CD4-positive, CD25-positive, alpha-beta regulatory T cell (primary cell): ENCODE measurements at regions not wholly inside any gene's neighbourhood (a gene's known extent, or its start where the extent isn't known, plus 50 kb on each side); places are given as distances from the start of the nearest gene placed in this dataset.

Experiments
- ATAC-seq, 2 donors: fragments of 150-1000 bp; cut with Tn5 transposase; one replicate each; pipeline ENCODE4 v1.10.0; 2021; ENCODE audit warnings: low read depth in 2 of 2, moderate number of reproducible peaks in 2 of 2, moderate library complexity in 1 of 2
- DNase-seq, 3 donors: peaks; one replicate each; pipeline versions ENCODE4 v3.0.0 to v3.0.0-alpha.2; 2012 to 2022; ENCODE audit warnings: mixed read lengths in 1 of 3
- H3K27ac ChIP-seq: one replicate; pipeline ENCODE4 v1.7.0; 2013; ENCODE audit warnings: mild to moderate bottlenecking, low read length; ENCODE audit not compliant: insufficient read depth, poor library complexity, severe bottlenecking
- H3K27me3 ChIP-seq: one replicate; pipeline ENCODE4 v1.7.0; 2013; ENCODE audit warnings: low read length; ENCODE audit not compliant: control insufficient read depth, insufficient read depth
- H3K36me3 ChIP-seq: one replicate; pipeline ENCODE4 v1.7.0; 2013; ENCODE audit warnings: mild to moderate bottlenecking, low read length, moderate library complexity; ENCODE audit not compliant: control insufficient read depth, insufficient read depth
- H3K4me1 ChIP-seq: 2 replicates; pipeline ENCODE4 v1.7.0; 2013; ENCODE audit warnings: mild to moderate bottlenecking, low read length; ENCODE audit not compliant: insufficient read depth, control insufficient read depth, poor library complexity, severe bottlenecking
- H3K4me3 ChIP-seq: one replicate; pipeline ENCODE4 v1.7.0; 2013; ENCODE audit warnings: low read depth, mild to moderate bottlenecking, low read length, moderate library complexity
- H3K9me3 ChIP-seq, 2 experiments: 1 replicate in 1 of 2; 2 replicates in 1 of 2; pipeline ENCODE4 v1.7.0; 2013; ENCODE audit warnings: low read length in 2 of 2, mild to moderate bottlenecking in 1 of 2, moderate library complexity in 1 of 2; ENCODE audit not compliant: control insufficient read depth in 2 of 2
- H3K27ac Mint-ChIP-seq, 3 donors: one replicate each; pipeline ENCODE4 v1.8.0; 2020 to 2022; ENCODE audit warnings: mild to moderate bottlenecking in 3 of 3, mixed read lengths in 3 of 3, moderate library complexity in 2 of 3
- H3K27me3 Mint-ChIP-seq: one replicate; pipeline ENCODE4 v1.8.0; 2022; ENCODE audit warnings: mild to moderate bottlenecking, mixed read lengths
- H3K36me3 Mint-ChIP-seq: one replicate; pipeline ENCODE4 v1.8.0; 2020; ENCODE audit warnings: mixed read lengths
- H3K4me1 Mint-ChIP-seq, 4 donors: one replicate each; pipeline ENCODE4 v1.8.0; 2020 to 2022; ENCODE audit warnings: mixed read lengths in 4 of 4, mild to moderate bottlenecking in 1 of 4
- H3K4me3 Mint-ChIP-seq, 4 donors: one replicate each; pipeline ENCODE4 v1.8.0; 2020 to 2022; ENCODE audit warnings: mild to moderate bottlenecking in 4 of 4, mixed read lengths in 4 of 4, moderate library complexity in 3 of 4
- H3K9me3 Mint-ChIP-seq, 7 donors: one replicate each; pipeline ENCODE4 v1.8.0; 2020 to 2022; ENCODE audit warnings: mixed read lengths in 7 of 7, mild to moderate bottlenecking in 3 of 7, moderate library complexity in 2 of 7

DNA sequence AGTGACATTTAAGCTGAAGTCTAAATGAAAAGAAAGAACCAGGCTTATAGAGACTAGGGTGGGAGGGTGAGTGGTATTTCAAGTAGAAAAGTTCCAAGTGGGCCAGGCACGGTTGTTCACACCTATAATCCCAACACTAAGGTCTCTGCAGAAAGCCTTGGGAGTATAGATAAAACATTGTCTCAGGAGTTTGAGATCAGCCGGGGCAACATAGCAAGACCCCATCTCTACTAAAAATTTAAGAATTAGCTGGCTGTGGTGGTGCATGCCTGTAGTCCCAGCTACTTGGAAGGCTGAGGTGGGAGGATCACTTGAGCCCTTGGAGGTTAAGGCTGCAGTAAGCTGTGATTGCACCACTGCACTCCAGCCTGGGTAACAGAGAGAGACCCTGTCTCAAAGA is 143.4 kb upstream of the PKDCC start:
- H3K4me1 ChIP-seq = no peaks in the 10 kb centered on the region
- H3K36me3 ChIP-seq = no peaks in the 10 kb centered on the region
- H3K4me3 ChIP-seq = no peak overlapping the region
- H3K9me3 Mint-ChIP-seq = peaks cover 0 to 3% (median 0%) of the 10 kb centered on the region in 7 donors
- no peak overlapping the region for H3K4me3 Mint-ChIP-seq
- peaks cover 6% of the 10 kb centered on the region for H3K27me3 ChIP-seq
- no peak overlapping the region for H3K27ac ChIP-seq
- H3K27me3 Mint-ChIP-seq = peaks cover 21% of the 10 kb centered on the region
- no peak for DNase-seq
- H3K4me1 Mint-ChIP-seq = no peaks in the 10 kb centered on the region
- ATAC-seq = no peak
- no peaks in the 10 kb centered on the region for H3K36me3 Mint-ChIP-seq
- H3K9me3 ChIP-seq = no peaks in the 10 kb centered on the region
- no peak overlapping the region for H3K27ac Mint-ChIP-seq

DNA sequence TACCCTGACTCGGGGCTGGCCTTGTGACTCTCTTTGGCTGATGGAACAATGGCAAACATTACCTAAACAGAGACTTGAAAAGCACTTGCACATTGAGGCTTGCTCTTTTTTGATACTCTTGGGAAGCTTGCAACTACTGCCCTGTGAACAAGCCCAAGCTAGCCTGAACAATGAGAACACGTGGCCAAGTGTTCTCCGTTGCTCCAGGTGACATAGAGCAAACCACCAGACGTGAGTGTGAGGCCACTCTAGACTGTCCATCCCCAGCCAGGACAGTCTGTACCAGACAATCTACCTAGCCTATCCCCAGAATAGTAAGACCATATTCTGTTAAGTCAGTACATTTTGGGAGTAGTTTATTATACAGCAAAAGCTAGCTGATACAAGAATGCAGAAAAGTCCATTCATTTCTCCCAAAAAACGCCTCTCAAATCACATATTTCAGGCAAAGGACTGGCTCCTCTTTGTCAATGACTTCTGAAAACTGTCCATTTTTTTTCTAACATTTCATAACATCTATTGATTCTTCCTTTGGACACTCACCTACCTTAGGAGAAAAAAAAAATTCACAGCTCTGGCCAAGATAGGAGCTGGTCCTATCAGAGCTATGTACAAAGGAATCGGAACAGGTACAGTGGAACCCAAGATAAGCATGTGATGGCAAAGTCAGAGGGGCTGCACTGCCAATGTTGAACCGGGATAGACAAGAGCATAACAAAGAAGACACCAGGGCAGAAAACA is 142.1 kb upstream of the PKDCC start:
- no peaks in the 10 kb centered on the region for H3K36me3 Mint-ChIP-seq
- H3K27me3 Mint-ChIP-seq = peaks cover 16% of the 10 kb centered on the region

DNA sequence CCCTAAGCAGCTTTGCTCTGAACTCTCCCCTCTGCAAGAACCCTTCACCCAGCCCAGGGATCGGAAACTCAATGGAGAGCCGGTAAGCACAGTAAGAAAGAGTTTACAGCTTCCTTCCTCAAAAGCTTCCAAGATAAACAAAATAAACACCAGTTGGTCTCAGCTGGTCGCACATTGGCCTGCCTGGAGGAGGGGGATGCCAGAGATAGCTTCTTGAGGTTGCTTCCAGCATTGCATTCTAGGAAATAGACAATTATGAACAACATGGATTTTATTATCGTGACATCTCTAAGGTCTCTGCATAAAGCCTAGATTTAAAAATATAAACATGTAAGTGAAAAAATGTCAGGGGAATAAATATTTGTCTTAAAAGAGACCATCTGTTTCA is 141.5 kb upstream of the PKDCC start:
- Mint-ChIP-seq H3K27ac (no peak overlapping the region), H3K4me3 (no peak overlapping the region), H3K9me3 (peaks cover 0 to 3% (median 0%) of the 10 kb centered on the region in 7 donors), H3K27me3 (peaks cover 19% of the 10 kb centered on the region), H3K4me1 (no peaks in the 10 kb centered on the region), H3K36me3 (no peaks in the 10 kb centered on the region)
- no peaks in the 10 kb centered on the region for H3K36me3 ChIP-seq
- no peaks in the 10 kb centered on the region for H3K4me1 ChIP-seq
- peaks cover 12% of the 10 kb centered on the region for H3K27me3 ChIP-seq
- H3K4me3 ChIP-seq = no peak overlapping the region
- no peak overlapping the region for H3K27ac ChIP-seq
- DNase-seq = no peak
- no peak for ATAC-seq
- no peaks in the 10 kb centered on the region for H3K9me3 ChIP-seq

More for the DNA sequence above, 142.1 kb upstream of the PKDCC start:
- Histone ChIP-seq H3K4me3 (no peak overlapping the region), H3K27ac (no peak overlapping the region), H3K4me1 (no peaks in the 10 kb centered on the region), H3K27me3 (peaks cover 9% of the 10 kb centered on the region), H3K9me3 (no peaks in the 10 kb centered on the region), H3K36me3 (no peaks in the 10 kb centered on the region)
- Mint-ChIP-seq H3K4me1 (no peaks in the 10 kb centered on the region), H3K9me3 (peaks cover 0 to 3% (median 0%) of the 10 kb centered on the region in 7 donors), H3K4me3 (no peak overlapping the region), H3K27ac (no peak overlapping the region)
- no peak for DNase-seq
- no peak for ATAC-seq

DNA sequence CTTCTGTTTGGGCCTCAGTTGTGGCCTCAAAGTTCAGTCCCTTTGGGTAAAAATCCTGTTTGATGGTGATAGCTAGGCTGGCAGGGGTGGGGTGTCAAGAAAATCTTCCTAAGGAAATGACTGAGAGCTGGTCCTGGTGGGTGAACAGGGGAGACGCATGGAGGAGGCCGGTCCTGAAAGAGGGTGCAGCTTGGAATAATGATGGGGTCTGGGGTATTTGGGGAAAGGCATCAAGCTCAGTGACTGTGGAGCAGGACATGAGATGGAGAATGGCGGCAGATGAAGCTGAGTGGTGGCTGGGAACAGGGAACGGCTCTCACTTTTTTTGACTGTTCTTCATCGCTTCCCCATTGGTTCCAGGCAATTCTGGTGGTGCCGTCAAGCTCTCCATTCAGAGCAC is 140.7 kb upstream of the PKDCC start:
- Histone ChIP-seq H3K9me3 (no peaks in the 10 kb centered on the region), H3K27ac (no peak overlapping the region), H3K4me1 (no peaks in the 10 kb centered on the region), H3K36me3 (no peaks in the 10 kb centered on the region), H3K4me3 (no peak overlapping the region), H3K27me3 (peaks cover 12% of the 10 kb centered on the region)
- Mint-ChIP-seq H3K27ac (no peak overlapping the region), H3K27me3 (peaks cover 21% of the 10 kb centered on the region), H3K9me3 (peaks cover 0 to 3% (median 0%) of the 10 kb centered on the region in 7 donors), H3K4me1 (no peaks in the 10 kb centered on the region), H3K36me3 (no peaks in the 10 kb centered on the region), H3K4me3 (no peak overlapping the region)
- no peak for DNase-seq
- ATAC-seq = no peak

DNA sequence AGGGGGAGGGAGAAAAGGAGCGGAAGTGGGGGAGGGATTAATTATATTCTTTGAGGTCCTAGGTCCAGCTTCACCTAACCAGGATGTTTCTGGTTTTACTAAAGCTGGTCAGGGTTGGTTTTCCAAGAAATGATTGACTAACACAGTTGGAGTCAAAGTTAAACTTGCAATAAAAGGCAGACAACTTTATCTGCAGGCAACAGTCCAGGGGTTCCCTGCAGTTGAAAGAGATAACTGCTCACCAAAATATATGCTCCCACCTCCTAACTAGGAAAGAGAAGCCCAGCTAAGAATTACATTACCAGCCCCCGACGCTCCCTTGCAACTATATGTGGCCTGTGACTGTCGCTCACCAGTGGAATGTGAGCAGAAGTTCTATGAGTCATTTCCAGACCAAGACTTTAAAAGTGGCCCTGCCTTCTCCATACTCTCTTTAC is 140.0 kb upstream of the PKDCC start:
- Mint-ChIP-seq H3K27ac (no peak overlapping the region), H3K9me3 (peaks cover 0 to 3% (median 0%) of the 10 kb centered on the region in 7 donors), H3K36me3 (no peaks in the 10 kb centered on the region), H3K4me1 (no peaks in the 10 kb centered on the region), H3K27me3 (peaks cover 20% of the 10 kb centered on the region), H3K4me3 (no peak overlapping the region)
- ATAC-seq (no peak), DNase-seq (no peak)
- Histone ChIP-seq H3K36me3 (no peaks in the 10 kb centered on the region), H3K9me3 (no peaks in the 10 kb centered on the region), H3K27ac (no peak overlapping the region), H3K27me3 (peaks cover 12% of the 10 kb centered on the region), H3K4me3 (no peak overlapping the region), H3K4me1 (no peaks in the 10 kb centered on the region)

DNA sequence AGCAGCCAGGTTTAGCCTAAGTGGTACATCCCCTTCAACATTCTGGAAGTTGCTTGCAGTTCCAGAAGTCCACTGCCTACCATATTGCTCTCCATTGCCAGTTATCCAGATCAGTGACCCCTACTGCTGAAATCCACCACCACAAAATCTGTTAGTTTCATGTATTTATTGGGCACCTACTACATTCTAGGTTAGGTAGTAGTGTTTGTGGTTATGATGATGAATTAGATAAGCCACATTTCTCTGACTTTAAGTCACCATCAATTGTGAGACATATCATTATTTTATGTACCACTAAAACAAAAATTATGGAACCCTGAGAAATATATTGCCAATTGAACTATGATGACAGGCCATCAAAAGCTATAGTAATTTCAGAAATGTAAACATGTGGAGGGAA is 139.5 kb upstream of the PKDCC start:
- ATAC-seq = no peak
- no peaks in the 10 kb centered on the region for H3K4me1 Mint-ChIP-seq
- peaks cover 20% of the 10 kb centered on the region for H3K27me3 Mint-ChIP-seq

DNA sequence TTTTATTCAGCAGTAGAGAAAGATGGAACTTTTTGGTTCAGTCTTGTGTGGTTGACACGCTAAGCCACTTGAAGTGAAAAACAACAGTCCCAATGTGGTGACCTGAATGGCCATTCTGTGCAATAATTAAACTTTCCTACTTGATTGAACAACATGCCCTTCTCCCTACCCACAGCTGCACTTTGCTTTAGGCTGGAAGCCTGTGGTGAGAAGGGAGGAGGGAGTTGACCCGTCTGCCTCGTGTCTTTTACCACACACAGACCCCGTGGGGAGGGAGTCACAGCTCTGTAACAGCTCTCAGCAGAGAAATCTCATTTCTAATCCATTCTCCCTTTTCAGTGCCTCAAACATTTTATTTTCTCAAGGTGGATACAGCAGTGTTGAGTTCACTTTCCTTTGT is 138.2 kb upstream of the PKDCC start:
- no peaks in the 10 kb centered on the region for H3K9me3 ChIP-seq
- ATAC-seq = no peak
- DNase-seq = no peak
- H3K27ac ChIP-seq = no peak overlapping the region
- no peaks in the 10 kb centered on the region for H3K36me3 ChIP-seq
- H3K9me3 Mint-ChIP-seq = peaks cover 0 to 2% (median 0%) of the 10 kb centered on the region in 7 donors
- peaks cover 16% of the 10 kb centered on the region for H3K27me3 Mint-ChIP-seq
- H3K4me1 ChIP-seq = no peaks in the 10 kb centered on the region
- no peak overlapping the region for H3K4me3 Mint-ChIP-seq
- H3K4me1 Mint-ChIP-seq = no peaks in the 10 kb centered on the region
- no peak overlapping the region for H3K27ac Mint-ChIP-seq
- H3K27me3 ChIP-seq = peaks cover 10% of the 10 kb centered on the region
- no peaks in the 10 kb centered on the region for H3K36me3 Mint-ChIP-seq
- H3K4me3 ChIP-seq = no peak overlapping the region

More for the DNA sequence above, 139.5 kb upstream of the PKDCC start:
- H3K27ac ChIP-seq = no peak overlapping the region
- H3K27me3 ChIP-seq = peaks cover 10% of the 10 kb centered on the region
- no peak overlapping the region for H3K27ac Mint-ChIP-seq
- H3K4me3 Mint-ChIP-seq = no peak overlapping the region
- H3K4me1 ChIP-seq = no peaks in the 10 kb centered on the region
- H3K4me3 ChIP-seq = no peak overlapping the region
- H3K36me3 ChIP-seq = no peaks in the 10 kb centered on the region
- H3K9me3 Mint-ChIP-seq = peaks cover 0 to 3% (median 0%) of the 10 kb centered on the region in 7 donors
- no peaks in the 10 kb centered on the region for H3K36me3 Mint-ChIP-seq
- H3K9me3 ChIP-seq = no peaks in the 10 kb centered on the region
- no peak for DNase-seq

DNA sequence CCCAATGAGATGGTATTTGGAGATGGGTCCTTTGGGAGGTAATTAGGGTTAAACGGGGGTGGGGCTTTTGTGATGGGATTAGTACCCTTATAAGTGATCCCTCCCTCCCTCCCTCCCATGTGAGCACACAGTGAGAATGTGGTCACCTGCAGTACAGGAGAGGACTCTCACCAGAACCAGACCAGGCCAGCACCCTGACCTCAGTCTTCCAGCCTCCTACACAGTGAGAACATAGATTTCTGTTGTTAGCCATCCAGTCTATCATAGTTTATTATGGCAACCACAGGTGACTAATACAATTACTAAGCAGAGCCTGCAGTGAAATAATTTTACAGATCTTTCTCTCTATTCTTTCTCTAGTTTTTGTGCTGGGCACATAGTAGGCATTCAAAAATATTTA is 137.7 kb upstream of the PKDCC start:
- ATAC-seq (no peak), DNase-seq (no peak)
- Histone ChIP-seq H3K4me3 (no peak overlapping the region), H3K36me3 (no peaks in the 10 kb centered on the region), H3K27me3 (peaks cover 11% of the 10 kb centered on the region), H3K4me1 (no peaks in the 10 kb centered on the region), H3K27ac (no peak overlapping the region), H3K9me3 (no peaks in the 10 kb centered on the region)
- no peaks in the 10 kb centered on the region for H3K4me1 Mint-ChIP-seq
- peaks cover 16% of the 10 kb centered on the region for H3K27me3 Mint-ChIP-seq
- no peak overlapping the region for H3K4me3 Mint-ChIP-seq
- H3K9me3 Mint-ChIP-seq = peaks cover 0 to 2% (median 0%) of the 10 kb centered on the region in 7 donors
- no peaks in the 10 kb centered on the region for H3K36me3 Mint-ChIP-seq
- H3K27ac Mint-ChIP-seq = no peak overlapping the region
